Rectal smooth muscle tissue (tissue), 1 donor: ENCODE measurements at regions not wholly inside any gene's neighbourhood (a gene's known extent, or its start where the extent isn't known, plus 50 kb on each side); places are given as distances from the start of the nearest gene placed in this dataset.
"Not testable (repeated sequence)": the region's sequence is repeated elsewhere in the genome, so short reads cannot be mapped to it uniquely, and the experiment has no call there.

Source experiments
- H3K27ac ChIP-seq: one replicate; pipeline ENCODE4 v1.7.0; 2013; ENCODE audit warnings: low read depth, low read length, inconsistent platforms
- H3K27me3 ChIP-seq: one replicate; pipeline ENCODE4 v1.7.0; 2013; ENCODE audit warnings: low read length; ENCODE audit not compliant: control insufficient read depth, insufficient read depth
- H3K36me3 ChIP-seq: one replicate; pipeline ENCODE4 v1.7.0; 2013; ENCODE audit warnings: low read length; ENCODE audit not compliant: control insufficient read depth, insufficient read depth
- H3K4me1 ChIP-seq: one replicate; pipeline ENCODE4 v1.7.0; 2013; ENCODE audit warnings: low read length; ENCODE audit not compliant: control insufficient read depth, insufficient read depth
- H3K4me3 ChIP-seq: one replicate; pipeline ENCODE4 v1.7.0; 2013; ENCODE audit warnings: low read length
- H3K9ac ChIP-seq: one replicate; pipeline ENCODE4 v1.7.0; 2013; ENCODE audit warnings: low read length

- Histone ChIP-seq H3K4me1 (no peaks in the 10 kb centered on the region), H3K36me3 (no peaks in the 10 kb centered on the region), H3K27me3 (no peaks in the 10 kb centered on the region), H3K4me3 (no peak overlapping the region), H3K27ac (no peak overlapping the region), H3K9ac (no peak overlapping the region)
Measured at GRCh38 chr5:39623291-39623865, 198.6 kb upstream of the DAB2 start.

GRCh38 chr5:39622281-39622680, 197.5 kb upstream of the DAB2 start:
- H3K4me3 ChIP-seq, result no peak overlapping the region
- H3K27ac ChIP-seq, result no peak overlapping the region
- H3K9ac ChIP-seq, result no peak overlapping the region
- no peaks in the 10 kb centered on the region for H3K4me1 ChIP-seq
- no peaks in the 10 kb centered on the region for H3K36me3 ChIP-seq
- no peaks in the 10 kb centered on the region for H3K27me3 ChIP-seq

- Histone ChIP-seq H3K4me3 (no peak overlapping the region), H3K36me3 (no peaks in the 10 kb centered on the region), H3K9ac (no peak overlapping the region), H3K27ac (no peak overlapping the region), H3K27me3 (no peaks in the 10 kb centered on the region), H3K4me1 (no peaks in the 10 kb centered on the region)
Measured at GRCh38 chr5:39619168-39619818, 194.5 kb upstream of the DAB2 start.

- no peak overlapping the region for H3K9ac ChIP-seq
- H3K27me3 ChIP-seq, result no peaks in the 10 kb centered on the region
- H3K4me3 ChIP-seq, result no peak overlapping the region
- no peak overlapping the region for H3K27ac ChIP-seq
- no peaks in the 10 kb centered on the region for H3K36me3 ChIP-seq
- H3K4me1 ChIP-seq, result no peaks in the 10 kb centered on the region
Measured at GRCh38 chr5:39618391-39618790, 193.6 kb upstream of the DAB2 start.

- Histone ChIP-seq H3K4me1 (no peaks in the 10 kb centered on the region), H3K4me3 (no peak overlapping the region), H3K27ac (no peak overlapping the region), H3K9ac (no peak overlapping the region), H3K27me3 (no peaks in the 10 kb centered on the region), H3K36me3 (no peaks in the 10 kb centered on the region)
Measured at GRCh38 chr5:39616131-39616530, 191.4 kb upstream of the DAB2 start.

- not testable (repeated sequence) for H3K27ac ChIP-seq, H3K27me3 ChIP-seq, H3K4me1 ChIP-seq, H3K4me3 ChIP-seq, H3K9ac ChIP-seq, H3K36me3 ChIP-seq
Measured at GRCh38 chr5:39611076-39611475, 186.3 kb upstream of the DAB2 start.

- H3K36me3 ChIP-seq, result no peaks in the 10 kb centered on the region
- H3K9ac ChIP-seq, result no peak overlapping the region
- H3K4me3 ChIP-seq, result no peak overlapping the region
- no peaks in the 10 kb centered on the region for H3K4me1 ChIP-seq
- H3K27ac ChIP-seq, result no peak overlapping the region
- no peaks in the 10 kb centered on the region for H3K27me3 ChIP-seq
Measured at GRCh38 chr5:39608024-39608423, 183.2 kb upstream of the DAB2 start.

- H3K27me3 ChIP-seq, result no peaks in the 10 kb centered on the region
- H3K4me1 ChIP-seq, result no peaks in the 10 kb centered on the region
- no peak overlapping the region for H3K4me3 ChIP-seq
- H3K27ac ChIP-seq, result no peak overlapping the region
- H3K36me3 ChIP-seq, result no peaks in the 10 kb centered on the region
- no peak overlapping the region for H3K9ac ChIP-seq
Measured at GRCh38 chr5:39606591-39606990, 181.8 kb upstream of the DAB2 start.

GRCh38 chr5:39605588-39606575, 181.1 kb upstream of the DAB2 start:
- Histone ChIP-seq H3K27me3 (no peaks in the 10 kb centered on the region), H3K36me3 (no peaks in the 10 kb centered on the region), H3K27ac (no peak overlapping the region), H3K4me3 (no peak overlapping the region), H3K4me1 (no peaks in the 10 kb centered on the region), H3K9ac (no peak overlapping the region)

GRCh38 chr5:39605145-39605544, 180.4 kb upstream of the DAB2 start:
- no peaks in the 10 kb centered on the region for H3K36me3 ChIP-seq
- no peak overlapping the region for H3K27ac ChIP-seq
- H3K4me1 ChIP-seq, result no peaks in the 10 kb centered on the region
- H3K9ac ChIP-seq, result no peak overlapping the region
- H3K27me3 ChIP-seq, result no peaks in the 10 kb centered on the region
- no peak overlapping the region for H3K4me3 ChIP-seq

- H3K9ac ChIP-seq, result no peak overlapping the region
- no peaks in the 10 kb centered on the region for H3K27me3 ChIP-seq
- H3K36me3 ChIP-seq, result no peaks in the 10 kb centered on the region
- no peak overlapping the region for H3K27ac ChIP-seq
- no peaks in the 10 kb centered on the region for H3K4me1 ChIP-seq
- H3K4me3 ChIP-seq, result no peak overlapping the region
Measured at GRCh38 chr5:39604491-39604890, 179.7 kb upstream of the DAB2 start.

- no peaks in the 10 kb centered on the region for H3K27me3 ChIP-seq
- H3K36me3 ChIP-seq, result no peaks in the 10 kb centered on the region
- no peak overlapping the region for H3K4me3 ChIP-seq
- H3K9ac ChIP-seq, result no peak overlapping the region
- no peak overlapping the region for H3K27ac ChIP-seq
- no peaks in the 10 kb centered on the region for H3K4me1 ChIP-seq
Measured at GRCh38 chr5:39599721-39600431, 175.1 kb upstream of the DAB2 start.
